ENCODE measurements at regions not wholly inside any gene's neighbourhood (a gene's known extent, or its start where the extent isn't known, plus 50 kb on each side); places are given as distances from the start of the nearest gene placed in this dataset.
"Not testable (repeated sequence)": the region's sequence is repeated elsewhere in the genome, so short reads cannot be mapped to it uniquely, and the experiment has no call there.

DNA sequence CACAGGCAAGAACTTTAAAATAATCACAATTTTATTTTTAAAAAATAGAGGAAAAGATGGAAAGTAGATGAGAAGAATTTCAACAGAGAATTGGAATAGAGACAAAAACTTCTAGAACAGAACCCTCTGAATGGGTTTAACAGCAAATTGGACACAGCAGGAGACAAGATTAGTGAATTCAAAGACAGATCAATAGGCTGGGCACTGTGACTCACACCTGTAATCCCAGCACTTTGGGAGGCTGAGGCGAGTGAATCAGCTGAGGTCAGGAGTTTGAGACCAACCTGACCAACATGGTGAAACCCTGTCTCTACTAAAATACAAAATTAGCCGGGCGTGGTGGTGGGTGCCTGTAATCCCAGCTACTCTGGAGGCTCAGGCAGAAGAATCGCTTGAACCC is 49.9 kb upstream of the CFAP126 start:
- TF ChIP-seq, protein P1, sequence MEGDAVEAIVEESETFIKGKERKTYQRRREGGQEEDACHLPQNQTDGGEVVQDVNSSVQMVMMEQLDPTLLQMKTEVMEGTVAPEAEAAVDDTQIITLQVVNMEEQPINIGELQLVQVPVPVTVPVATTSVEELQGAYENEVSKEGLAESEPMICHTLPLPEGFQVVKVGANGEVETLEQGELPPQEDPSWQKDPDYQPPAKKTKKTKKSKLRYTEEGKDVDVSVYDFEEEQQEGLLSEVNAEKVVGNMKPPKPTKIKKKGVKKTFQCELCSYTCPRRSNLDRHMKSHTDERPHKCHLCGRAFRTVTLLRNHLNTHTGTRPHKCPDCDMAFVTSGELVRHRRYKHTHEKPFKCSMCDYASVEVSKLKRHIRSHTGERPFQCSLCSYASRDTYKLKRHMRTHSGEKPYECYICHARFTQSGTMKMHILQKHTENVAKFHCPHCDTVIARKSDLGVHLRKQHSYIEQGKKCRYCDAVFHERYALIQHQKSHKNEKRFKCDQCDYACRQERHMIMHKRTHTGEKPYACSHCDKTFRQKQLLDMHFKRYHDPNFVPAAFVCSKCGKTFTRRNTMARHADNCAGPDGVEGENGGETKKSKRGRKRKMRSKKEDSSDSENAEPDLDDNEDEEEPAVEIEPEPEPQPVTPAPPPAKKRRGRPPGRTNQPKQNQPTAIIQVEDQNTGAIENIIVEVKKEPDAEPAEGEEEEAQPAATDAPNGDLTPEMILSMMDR (IDR thresholded peaks at IDR 0.05; ENCODE audit: insufficient read depth, low read depth, low read length): not testable (repeated sequence)
- TF ChIP-seq EZH2 (IDR thresholded peaks at IDR 0.05; ENCODE audit: insufficient read depth, low read length): not testable (repeated sequence)

Data from astrocyte (in vitro differentiated cells and primary cell).